ENCODE measurements at regions not wholly inside any gene's neighbourhood (a gene's known extent, or its start where the extent isn't known, plus 50 kb on each side); places are given as distances from the start of the nearest gene placed in this dataset.
"Not testable (repeated sequence)": the region's sequence is repeated elsewhere in the genome, so short reads cannot be mapped to it uniquely, and the experiment has no call there.

- DNase-seq (ENCODE audit: low read depth in 4 of 4, low spot score in 1 of 4), result no peak
Observed at GRCh38 chr19:30955112-30956104, 393.8 kb downstream of the TSHZ3 start.

DNA sequence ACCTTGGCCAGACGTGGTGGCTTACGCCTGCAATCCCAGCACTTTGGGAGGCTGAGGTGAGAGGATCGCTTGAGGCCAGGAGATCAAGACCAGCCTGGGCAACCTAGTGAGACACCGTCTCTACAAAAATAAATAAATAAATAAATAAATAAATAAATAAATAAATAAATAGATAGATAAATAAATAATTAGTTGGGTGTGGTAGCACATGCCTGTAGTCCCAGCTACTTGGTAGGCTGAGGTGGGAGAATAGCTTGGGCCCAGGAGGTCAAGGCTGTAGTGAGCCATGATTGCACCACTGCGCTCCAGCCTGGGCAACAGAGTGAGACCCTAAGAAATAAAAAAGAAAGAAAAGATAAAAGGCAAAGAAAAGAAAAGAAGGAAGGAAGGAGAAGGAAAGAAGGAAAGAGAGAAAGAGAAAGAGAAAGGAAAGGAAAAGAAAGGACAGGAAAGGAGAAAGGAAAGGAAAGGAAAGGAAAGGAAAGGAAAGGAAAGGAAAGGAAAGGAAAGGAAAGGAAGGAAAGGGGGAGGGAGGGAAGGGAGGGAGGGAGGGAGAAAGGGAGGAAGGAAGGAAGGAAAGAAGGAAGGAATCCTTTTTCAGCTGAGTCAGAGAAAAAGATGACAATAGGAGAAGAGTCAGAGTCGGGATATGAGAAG is 404.8 kb downstream of the TSHZ3 start:
- not testable (repeated sequence) for DNase-seq (ENCODE audit: low read depth in 4 of 4, low spot score in 1 of 4)

DNA sequence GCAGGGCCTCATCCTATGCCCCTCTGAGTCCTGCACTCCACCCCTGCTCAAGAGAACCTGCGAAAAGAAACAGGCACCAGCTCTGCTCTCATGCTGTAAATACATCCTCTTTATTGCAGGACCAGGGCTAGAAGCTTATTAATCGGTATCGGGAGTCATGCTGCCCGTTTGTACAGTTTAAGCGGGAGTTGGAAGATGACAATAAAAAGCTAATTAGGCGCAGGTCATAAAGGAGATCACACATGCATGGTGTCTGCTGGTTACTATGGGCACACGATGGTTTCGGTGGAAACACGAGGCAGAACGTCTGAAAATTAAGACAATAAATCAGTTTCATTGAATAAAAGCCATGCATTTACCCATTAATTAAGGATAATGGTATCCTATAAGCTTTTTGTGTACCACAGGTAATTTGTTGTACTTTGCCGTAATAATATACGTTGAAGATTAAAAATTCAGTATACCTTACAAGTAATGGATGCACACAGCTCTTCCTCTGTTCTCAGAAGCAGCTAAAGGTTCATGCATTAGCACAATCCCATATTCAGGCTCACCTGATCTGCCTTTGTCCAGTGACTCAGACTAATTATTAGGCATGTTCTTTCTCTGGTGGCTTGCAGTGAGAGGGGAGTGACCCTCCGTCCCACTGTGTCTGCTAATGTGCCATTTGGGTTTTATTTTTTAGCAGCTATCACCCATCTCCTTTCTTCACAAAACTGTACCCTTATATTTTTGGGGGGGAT is 406.0 kb downstream of the TSHZ3 start:
- DNase-seq (ENCODE audit: low read depth in 4 of 4, low spot score in 1 of 4), result no peak

GRCh38 chr19:30942636-30943035 is 406.6 kb downstream of the TSHZ3 start:
- DNase-seq (ENCODE audit: low read depth in 4 of 4, low spot score in 1 of 4), result no peak

GRCh38 chr19:30941591-30941990 is 407.6 kb downstream of the TSHZ3 start:
- no peak for DNase-seq (ENCODE audit: low read depth in 4 of 4, low spot score in 1 of 4)

DNA sequence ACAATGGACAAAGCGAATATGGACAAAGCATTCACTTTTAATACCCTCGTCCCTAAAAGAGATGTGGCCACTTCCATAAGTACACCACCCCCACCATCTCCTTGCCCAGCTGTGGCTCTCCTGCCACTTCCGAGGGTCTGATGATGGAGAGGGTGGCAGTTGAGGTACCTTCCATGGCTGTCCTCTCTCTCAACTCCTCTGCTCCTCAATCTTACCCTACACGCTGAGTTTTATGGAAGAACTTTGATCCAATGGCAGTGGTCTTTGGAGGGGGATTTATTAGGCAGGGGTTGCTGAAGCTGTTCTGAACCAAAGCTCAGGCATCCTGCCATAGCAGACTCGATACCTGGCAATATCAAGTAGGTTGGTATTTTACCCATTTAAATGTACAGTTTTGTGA is 413.0 kb downstream of the TSHZ3 start:
- no peak for DNase-seq (ENCODE audit: low read depth in 4 of 4, low spot score in 1 of 4)

DNA sequence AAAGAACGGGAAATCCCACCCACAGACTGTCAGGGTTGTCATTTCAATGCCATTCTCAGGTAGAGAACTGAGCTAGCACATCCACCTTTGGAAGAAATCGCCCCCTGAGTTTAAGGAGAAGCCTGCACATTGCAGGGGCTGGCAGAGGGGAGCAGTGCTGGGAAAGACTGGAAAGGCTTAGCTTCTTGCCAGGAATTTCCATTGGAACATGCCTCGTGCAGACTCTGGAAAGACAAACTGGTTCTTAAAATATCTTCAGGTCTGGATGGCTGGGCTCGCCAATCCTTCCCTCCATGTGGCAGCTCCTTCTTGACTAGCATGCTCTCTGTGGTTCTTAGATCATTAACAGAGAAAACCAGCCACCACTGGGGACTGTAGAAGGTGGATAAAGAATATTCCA is 414.1 kb downstream of the TSHZ3 start:
- no peak for DNase-seq (ENCODE audit: low read depth in 4 of 4, low spot score in 1 of 4)

- not testable (repeated sequence) for DNase-seq (ENCODE audit: low read depth in 4 of 4, low spot score in 1 of 4)
Observed at GRCh38 chr19:30933454-30933853, 415.8 kb downstream of the TSHZ3 start.

- no peak for DNase-seq (ENCODE audit: low read depth in 4 of 4, low spot score in 1 of 4)
Observed at GRCh38 chr19:30932854-30933253, 416.4 kb downstream of the TSHZ3 start.

DNA sequence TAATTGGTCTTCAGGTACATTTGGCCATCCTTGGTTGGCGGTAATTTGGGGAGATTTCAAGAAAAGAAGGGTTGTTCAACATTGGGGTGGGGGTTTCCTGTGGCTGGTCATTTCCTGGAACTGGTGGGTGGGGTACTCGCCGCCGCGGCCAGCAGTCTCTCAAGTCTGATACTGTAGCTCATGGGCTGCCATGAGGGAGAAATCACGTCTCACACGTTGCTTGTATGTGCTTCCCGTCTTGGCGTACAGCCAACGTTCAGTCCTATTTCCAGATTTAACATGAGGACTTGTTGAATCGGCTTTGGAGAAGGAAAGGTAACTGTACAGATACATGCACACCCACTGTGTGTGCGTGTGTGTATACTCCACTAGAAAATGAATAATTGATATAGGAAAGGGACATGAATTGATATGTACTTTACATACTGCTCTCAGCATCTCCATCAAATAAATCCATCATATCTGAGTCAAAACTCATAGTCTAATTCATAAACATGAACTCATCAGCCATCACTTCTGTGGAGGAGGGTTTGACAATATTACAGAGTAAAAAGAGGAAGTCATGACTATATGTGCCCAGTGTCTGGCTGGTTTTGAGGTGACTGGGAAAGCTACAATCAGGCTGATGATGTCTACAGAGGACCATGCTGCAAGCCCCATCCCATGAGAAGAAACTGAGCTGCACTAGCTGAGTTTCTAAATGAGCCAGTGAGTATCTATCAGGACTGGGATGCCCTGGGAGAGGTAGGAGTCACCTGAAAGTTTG is 418.1 kb downstream of the TSHZ3 start:
- DNase-seq (ENCODE audit: low read depth in 4 of 4, low spot score in 1 of 4), result no peak

GRCh38 chr19:30927705-30928104 is 421.5 kb downstream of the TSHZ3 start:
- no peak for DNase-seq (ENCODE audit: low read depth in 4 of 4, low spot score in 1 of 4)

GRCh38 chr19:30924670-30925069 is 424.6 kb downstream of the TSHZ3 start:
- DNase-seq (ENCODE audit: low read depth in 4 of 4, low spot score in 1 of 4), result no peak

DNA sequence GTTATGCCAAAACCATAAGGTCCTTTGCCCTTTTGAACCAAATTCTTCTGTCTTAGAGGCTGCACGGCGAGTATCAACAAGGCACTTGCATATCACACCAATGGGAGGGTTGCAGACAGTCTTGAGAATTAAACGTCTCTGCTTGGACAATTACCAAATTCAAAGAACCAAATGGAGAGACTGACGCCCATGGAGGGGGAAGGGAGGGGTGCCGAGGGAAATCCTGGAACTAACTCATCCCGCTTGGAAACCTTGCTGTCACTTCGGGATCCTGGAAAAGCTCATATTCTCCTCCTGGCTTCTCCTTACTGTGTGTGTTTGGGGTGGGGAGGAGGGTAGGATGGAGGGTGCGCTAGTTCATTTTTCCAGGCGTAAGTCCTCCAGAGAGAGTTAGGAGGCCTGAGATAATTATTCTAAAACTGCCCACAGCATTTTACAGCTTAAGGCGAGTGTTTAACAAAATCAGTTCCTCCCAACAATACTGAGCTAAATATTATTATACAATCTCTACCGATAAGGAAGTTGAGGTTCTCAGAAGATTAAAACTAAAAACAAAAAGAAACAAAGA is 425.1 kb downstream of the TSHZ3 start:
- no peak for DNase-seq (ENCODE audit: low read depth in 4 of 4, low spot score in 1 of 4)

DNA sequence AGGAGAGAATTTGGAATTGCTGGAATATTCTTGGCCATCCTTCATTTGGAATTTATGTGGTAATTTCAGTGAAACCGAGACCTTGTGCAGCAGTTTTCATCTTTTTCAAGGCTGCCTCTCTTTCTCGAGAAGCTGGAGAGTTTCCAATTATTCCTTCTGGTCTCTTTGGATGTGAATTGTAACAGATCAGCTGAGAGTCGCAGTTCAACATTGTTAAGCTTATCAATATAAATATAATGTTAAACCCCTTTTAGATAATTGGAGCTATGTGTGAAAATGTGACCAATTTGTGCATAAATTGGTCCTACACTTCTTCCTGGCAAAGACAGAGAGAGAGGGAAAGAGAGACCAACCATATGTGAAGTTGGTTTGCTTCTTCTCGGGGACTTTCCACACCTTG is 425.6 kb downstream of the TSHZ3 start:
- DNase-seq (ENCODE audit: low read depth in 4 of 4, low spot score in 1 of 4), result no peak

- no peak for DNase-seq (ENCODE audit: low read depth in 4 of 4, low spot score in 1 of 4)
Observed at GRCh38 chr19:30923096-30923495, 426.1 kb downstream of the TSHZ3 start.

- DNase-seq (ENCODE audit: low read depth in 4 of 4, low spot score in 1 of 4), result no peak
Observed at GRCh38 chr19:30920222-30920621, 429.0 kb downstream of the TSHZ3 start.

DNA sequence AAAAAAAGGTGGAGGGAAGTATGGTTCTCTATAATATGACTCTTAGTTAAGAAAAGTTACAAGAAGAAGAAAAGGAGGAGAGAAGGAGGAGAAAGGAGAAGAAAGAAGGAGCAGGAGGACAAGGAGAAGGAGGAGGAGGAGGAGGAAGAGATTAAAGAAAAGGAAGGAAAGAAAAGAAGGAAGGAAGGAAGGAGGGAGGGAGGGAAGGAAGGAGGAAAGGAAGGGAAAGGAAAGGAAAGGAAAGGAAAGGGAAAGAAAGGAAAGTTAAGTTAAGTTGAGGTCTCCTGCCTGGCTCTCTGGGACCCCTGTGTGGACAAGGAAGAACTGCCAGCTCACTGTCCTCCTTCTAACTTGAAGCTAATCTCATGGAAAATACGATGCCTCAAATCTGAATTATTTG is 429.5 kb downstream of the TSHZ3 start:
- no peak for DNase-seq (ENCODE audit: low read depth in 4 of 4, low spot score in 1 of 4)

GRCh38 chr19:30916238-30916637 is 433.0 kb downstream of the TSHZ3 start:
- no peak for DNase-seq (ENCODE audit: low read depth in 4 of 4, low spot score in 1 of 4)

- DNase-seq (ENCODE audit: low read depth in 4 of 4, low spot score in 1 of 4), result no peak
Observed at GRCh38 chr19:30911491-30911890, 437.7 kb downstream of the TSHZ3 start.

DNA sequence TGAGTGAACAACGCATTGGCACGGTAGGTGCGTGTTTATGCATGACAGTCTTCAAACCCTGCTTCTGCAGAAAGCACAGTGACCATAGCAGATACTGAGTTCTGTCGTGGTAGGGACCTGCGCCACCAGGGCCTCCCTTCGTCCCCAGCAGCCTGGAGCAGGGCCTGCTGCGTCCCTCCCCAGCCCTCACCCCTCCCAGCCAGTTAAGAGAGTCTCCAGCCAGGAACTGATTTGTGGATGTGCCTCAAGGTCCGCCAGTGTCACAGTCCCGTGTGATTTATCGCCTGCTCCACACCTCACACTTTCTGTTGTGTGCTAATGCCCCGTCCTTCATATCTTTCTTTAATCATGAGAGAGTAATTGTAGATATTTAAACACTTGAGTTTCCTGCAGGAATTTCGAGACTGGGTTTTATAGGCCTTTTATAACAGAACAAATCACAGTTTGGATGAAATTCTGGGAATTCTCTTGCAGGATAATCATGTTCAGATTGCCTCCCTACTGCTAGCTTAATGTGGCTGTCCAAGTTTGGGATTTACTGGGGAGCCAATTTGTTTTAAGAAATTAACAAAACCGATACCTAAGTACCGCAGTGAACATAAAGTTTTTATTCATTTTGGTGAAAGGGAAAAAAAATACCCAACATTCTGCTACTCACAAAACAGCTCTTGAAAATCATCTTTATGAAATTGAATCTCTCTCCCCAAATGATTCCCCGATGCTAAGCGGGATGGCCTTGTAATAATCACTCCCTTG is 438.6 kb downstream of the TSHZ3 start:
- DNase-seq (ENCODE audit: low read depth in 4 of 4, low spot score in 1 of 4), result no peak

Data from stimulated activated CD4-positive, alpha-beta T cell treated with anti-CD3 and anti-CD28 coated beads, Interleukin-1b, Interleukin-23, amount 100 ng/mL, for 24 hours (primary cell).